ENCODE measurements at regions not wholly inside any gene's neighbourhood (a gene's known extent, or its start where the extent isn't known, plus 50 kb on each side); places are given as distances from the start of the nearest gene placed in this dataset.

- no peak for TF ChIP-seq CTCF (IDR thresholded peaks at IDR 0.05; ENCODE audit: insufficient read depth, low read length, severe bottlenecking)
- no peaks in the 10 kb centered on the region for H3K36me3 ChIP-seq (ENCODE audit: control insufficient read depth, insufficient read depth, low read length)
- no peak for DNase-seq (ENCODE audit: low read depth)
- no peak overlapping the region for H3K4me3 ChIP-seq (ENCODE audit: low read depth, low read length)
- H3K27me3 ChIP-seq (ENCODE audit: control insufficient read depth, insufficient read depth, low read length), result no peaks in the 10 kb centered on the region
- FAIRE-seq, result no peak
Measured at GRCh38 chr5:155389498-155389897, 375.9 kb downstream of the KIF4B start.

DNA sequence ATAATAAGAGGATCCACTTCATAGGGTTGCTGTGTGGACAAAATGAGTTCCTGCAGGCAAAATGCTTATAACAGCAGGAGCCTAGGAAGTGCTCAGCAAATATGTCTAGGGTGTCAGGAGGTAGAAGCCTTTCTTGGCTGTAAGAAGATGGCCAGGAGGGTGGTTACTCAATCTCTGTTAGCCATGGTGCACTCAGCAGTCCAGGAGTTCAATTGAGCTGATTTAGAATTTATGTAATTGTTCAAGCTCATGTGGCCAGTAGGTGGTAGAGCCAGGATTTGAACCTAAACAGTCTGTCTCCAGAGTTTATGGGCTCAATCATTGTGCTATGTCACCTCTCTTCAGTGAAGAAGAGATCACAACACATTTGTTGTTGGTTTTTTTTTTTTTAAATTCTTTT, 381.2 kb downstream of the KIF4B start:
- no peaks in the 10 kb centered on the region for H3K36me3 ChIP-seq (ENCODE audit: control insufficient read depth, insufficient read depth, low read length)
- FAIRE-seq (no peak), DNase-seq (ENCODE audit: low read depth) (no peak)
- no peak for TF ChIP-seq CTCF (IDR thresholded peaks at IDR 0.05; ENCODE audit: insufficient read depth, low read length, severe bottlenecking)
- no peak overlapping the region for H3K4me3 ChIP-seq (ENCODE audit: low read depth, low read length)
- no peaks in the 10 kb centered on the region for H3K27me3 ChIP-seq (ENCODE audit: control insufficient read depth, insufficient read depth, low read length)

GRCh38 chr5:155402927-155403640, 389.5 kb downstream of the KIF4B start:
- no peak overlapping the region for H3K4me3 ChIP-seq (ENCODE audit: low read depth, low read length)
- peak; percentile 83 for DNase-seq (ENCODE audit: low read depth)
- no peaks in the 10 kb centered on the region for H3K27me3 ChIP-seq (ENCODE audit: control insufficient read depth, insufficient read depth, low read length)
- no peak for TF ChIP-seq CTCF (IDR thresholded peaks at IDR 0.05; ENCODE audit: insufficient read depth, low read length, severe bottlenecking)
- no peaks in the 10 kb centered on the region for H3K36me3 ChIP-seq (ENCODE audit: control insufficient read depth, insufficient read depth, low read length)
- peak; percentile 72 for FAIRE-seq

DNA sequence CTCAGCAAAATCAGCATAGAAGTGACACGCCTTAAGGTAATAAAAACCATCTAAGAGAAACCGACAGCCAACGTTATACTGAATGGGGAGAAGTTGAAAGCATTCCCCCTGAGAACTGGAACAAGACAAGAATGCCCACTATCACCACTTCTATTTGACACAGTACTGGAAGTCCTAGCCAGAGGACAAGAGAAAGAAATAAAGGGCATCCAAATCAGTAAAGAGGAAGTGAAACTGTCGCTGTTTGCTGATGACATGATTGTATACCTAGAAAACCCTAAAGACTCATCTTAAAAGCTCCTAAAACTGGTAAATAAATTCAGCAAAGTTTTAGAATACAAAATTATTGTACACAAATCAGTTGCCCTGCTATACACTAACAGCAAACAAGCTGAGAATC, 393.3 kb downstream of the KIF4B start:
- H3K36me3 ChIP-seq (ENCODE audit: control insufficient read depth, insufficient read depth, low read length), result no peaks in the 10 kb centered on the region

GRCh38 chr5:155408465-155408864, 394.9 kb downstream of the KIF4B start:
- Histone ChIP-seq H3K36me3 (ENCODE audit: control insufficient read depth, insufficient read depth, low read length) (no peaks in the 10 kb centered on the region), H3K4me3 (ENCODE audit: low read depth, low read length) (no peak overlapping the region), H3K27me3 (ENCODE audit: control insufficient read depth, insufficient read depth, low read length) (no peaks in the 10 kb centered on the region)
- FAIRE-seq, result no peak
- no peak for TF ChIP-seq CTCF (IDR thresholded peaks at IDR 0.05; ENCODE audit: insufficient read depth, low read length, severe bottlenecking)
- no peak for DNase-seq (ENCODE audit: low read depth)

More for the DNA sequence above, 393.3 kb downstream of the KIF4B start:
- no peak for TF ChIP-seq CTCF (IDR thresholded peaks at IDR 0.05; ENCODE audit: insufficient read depth, low read length, severe bottlenecking)
- H3K27me3 ChIP-seq (ENCODE audit: control insufficient read depth, insufficient read depth, low read length), result no peaks in the 10 kb centered on the region
- DNase-seq (ENCODE audit: low read depth), result no peak
- no peak for FAIRE-seq
- H3K4me3 ChIP-seq (ENCODE audit: low read depth, low read length), result no peak overlapping the region

DNA sequence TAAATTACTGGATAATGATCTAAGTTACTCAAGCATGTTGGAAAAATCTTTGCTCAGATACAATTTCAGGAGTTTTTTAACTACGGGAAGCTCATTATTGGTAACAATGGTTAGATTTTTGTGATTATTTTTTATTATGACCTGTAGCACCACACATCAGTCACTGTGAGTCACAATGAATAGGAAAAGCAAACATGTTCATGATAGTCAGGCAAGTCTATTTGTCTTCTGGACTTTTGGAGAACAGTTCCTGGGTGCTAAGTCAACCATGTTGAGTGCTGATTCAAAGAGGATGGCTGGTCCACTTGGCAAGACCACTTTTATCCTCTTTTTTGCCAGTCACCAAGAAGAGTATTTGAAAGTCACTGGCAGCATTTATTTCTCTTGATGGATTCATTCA, 403.2 kb downstream of the KIF4B start:
- Histone ChIP-seq H3K4me3 (ENCODE audit: low read depth, low read length) (no peak overlapping the region), H3K36me3 (ENCODE audit: control insufficient read depth, insufficient read depth, low read length) (no peaks in the 10 kb centered on the region), H3K27me3 (ENCODE audit: control insufficient read depth, insufficient read depth, low read length) (no peaks in the 10 kb centered on the region)
- peak; percentile 28 for DNase-seq (ENCODE audit: low read depth)
- no peak for TF ChIP-seq CTCF (IDR thresholded peaks at IDR 0.05; ENCODE audit: insufficient read depth, low read length, severe bottlenecking)
- no peak for FAIRE-seq

All from bronchial epithelial cell (primary cell).